ENCODE measurements at regions not wholly inside any gene's neighbourhood (a gene's known extent, or its start where the extent isn't known, plus 50 kb on each side); places are given as distances from the start of the nearest gene placed in this dataset.

GRCh38 chr9:135299651-135300345 is 179.8 kb upstream of the PPP1R26 start:
- TF ChIP-seq POLR2AphosphoS5 (IDR thresholded peaks at IDR 0.05; ENCODE audit: borderline replicate concordance, low read depth, low read length), result no peak
- TF ChIP-seq EZH2 (IDR thresholded peaks at IDR 0.05), result no peak

Data from SK-N-MC (cell line).